ENCODE measurements at regions not wholly inside any gene's neighbourhood (a gene's known extent, or its start where the extent isn't known, plus 50 kb on each side); places are given as distances from the start of the nearest gene placed in this dataset.

DNA sequence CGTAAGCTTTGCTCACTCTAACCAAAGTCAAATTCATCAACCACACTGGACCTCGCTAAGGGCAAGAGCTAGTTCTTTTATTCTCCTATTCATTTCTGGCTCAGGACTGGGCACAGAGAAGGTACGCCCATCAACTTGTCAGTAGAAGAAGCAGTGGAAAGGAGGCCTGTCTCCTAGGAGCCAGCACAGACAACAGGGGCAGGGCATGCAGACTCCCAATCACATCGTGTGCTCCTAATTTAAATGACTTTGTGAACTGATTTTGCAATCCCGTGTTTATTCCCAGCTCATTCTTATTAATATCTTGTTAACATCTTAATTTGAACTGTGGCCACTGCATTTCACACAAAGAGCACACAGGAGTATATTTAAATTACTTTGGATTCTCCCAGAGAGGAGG is 161.1 kb upstream of the BCL6 start:
- H3K36me3 Mint-ChIP-seq (ENCODE audit: low read depth) = no peaks in the 10 kb centered on the region
- intact Hi-C loops (cut with DNase I, micrococcal nuclease) = no loop called here

DNA sequence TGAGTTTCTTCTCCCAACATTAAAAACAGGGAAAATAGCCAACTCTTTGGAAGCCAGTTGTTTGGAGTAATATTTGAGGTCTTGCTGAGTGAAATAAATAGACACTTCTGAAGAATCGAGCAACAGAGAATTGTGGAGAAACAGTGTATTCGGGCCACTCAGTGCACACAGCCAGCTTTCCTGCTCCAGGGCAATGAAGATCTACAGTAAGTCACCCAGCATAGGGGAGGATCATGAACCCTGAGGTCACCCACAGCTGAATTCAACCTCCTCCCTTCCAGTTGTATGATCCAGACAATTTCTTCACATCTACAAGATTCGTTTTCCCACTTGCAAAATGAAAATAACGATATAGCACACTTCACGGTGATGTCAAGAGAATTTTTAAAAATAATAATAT is 161.7 kb upstream of the BCL6 start:
- H3K27me3 Mint-ChIP-seq = no peaks in the 10 kb centered on the region
- no peak overlapping the region for H3K27ac Mint-ChIP-seq
- no peak overlapping the region for H3K4me3 Mint-ChIP-seq
- DNase-seq (no peak), ATAC-seq (no peak)
- ChIA-PET POLR2A (no interaction called here), CTCF (no interaction called here)
- no peaks in the 10 kb centered on the region for H3K9me3 Mint-ChIP-seq (ENCODE audit: low read depth)
- no peaks in the 10 kb centered on the region for H3K36me3 Mint-ChIP-seq (ENCODE audit: low read depth)
- intact Hi-C loops (cut with DNase I, micrococcal nuclease) = no loop called here
- no peaks in the 10 kb centered on the region for H3K4me1 Mint-ChIP-seq

More for the DNA sequence above, 161.1 kb upstream of the BCL6 start:
- ChIA-PET POLR2A (no interaction called here), CTCF (interaction anchor here (0.9 kb wide), 1 partner anchor 10 kb away, joined by 5 read pairs; no protein-coding TSS in a partner anchor)
- Mint-ChIP-seq H3K4me3 (no peak overlapping the region), H3K9me3 (ENCODE audit: low read depth) (no peaks in the 10 kb centered on the region), H3K27ac (no peak overlapping the region), H3K27me3 (no peaks in the 10 kb centered on the region), H3K4me1 (peaks cover 5% of the 10 kb centered on the region)
- ATAC-seq (no peak), DNase-seq (no peak)

DNA sequence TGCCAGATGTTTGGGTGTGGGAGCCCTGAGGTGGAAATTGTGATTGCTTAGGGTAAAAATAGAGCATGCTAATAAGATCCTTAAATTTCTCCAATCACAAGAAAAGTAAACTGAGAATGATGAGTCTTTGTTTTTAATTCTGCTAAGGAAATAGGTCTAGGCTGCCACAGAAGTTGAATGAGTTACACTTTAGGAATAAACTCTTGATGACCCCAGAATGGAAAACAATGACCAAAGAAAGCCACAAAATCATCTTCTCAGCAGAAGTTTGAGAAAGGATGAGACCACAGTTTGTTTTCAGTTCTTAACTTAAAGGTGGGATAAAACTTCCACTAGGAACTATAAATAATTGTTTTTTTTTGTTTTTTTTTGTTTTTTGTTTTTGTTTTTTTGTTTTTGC is 164.6 kb upstream of the BCL6 start:
- POLR2A ChIA-PET = no interaction called here
- no peak overlapping the region for H3K27ac Mint-ChIP-seq
- no peak overlapping the region for H3K4me3 Mint-ChIP-seq
- CTCF ChIA-PET = interaction anchor here (0.6 to 0.9 kb wide), 2 partner anchors 65 to 113 kb away, joined by 3 read pairs; no protein-coding TSS in a partner anchor
- no peaks in the 10 kb centered on the region for H3K9me3 Mint-ChIP-seq (ENCODE audit: low read depth)
- intact Hi-C loops (cut with DNase I, micrococcal nuclease) = no loop called here
- DNase-seq = no peak
- ATAC-seq = no peak
- H3K27me3 Mint-ChIP-seq = peaks cover 2% of the 10 kb centered on the region
- peaks cover 6% of the 10 kb centered on the region for H3K4me1 Mint-ChIP-seq
- H3K36me3 Mint-ChIP-seq (ENCODE audit: low read depth) = no peaks in the 10 kb centered on the region

DNA sequence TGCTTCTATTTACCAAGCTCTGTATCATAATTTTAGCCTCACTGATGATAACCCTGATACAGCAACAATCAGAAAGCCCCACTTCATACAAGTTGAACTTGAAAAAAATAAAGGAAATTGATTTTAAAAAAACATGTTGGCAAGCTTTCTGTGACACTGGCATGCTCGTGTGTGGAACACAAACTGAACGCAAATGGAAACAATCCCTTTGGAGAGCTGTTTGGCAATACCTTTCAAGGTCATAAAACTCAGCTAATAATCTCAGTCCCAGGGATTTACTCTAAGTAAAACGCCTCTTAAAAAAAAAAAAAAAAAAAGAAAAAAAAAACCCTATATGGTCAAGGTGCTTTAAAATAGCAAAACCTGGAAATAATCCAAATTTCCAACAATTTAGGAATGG is 166.7 kb upstream of the BCL6 start:
- ChIA-PET CTCF (interaction anchor here (1.5 kb wide), 1 partner anchor 47 kb away, joined by 3 read pairs; no protein-coding TSS in a partner anchor), POLR2A (no interaction called here)
- peaks cover 2% of the 10 kb centered on the region for H3K27me3 Mint-ChIP-seq
- no peaks in the 10 kb centered on the region for H3K9me3 Mint-ChIP-seq (ENCODE audit: low read depth)
- H3K4me1 Mint-ChIP-seq = peaks cover 15% of the 10 kb centered on the region
- no peak overlapping the region for H3K4me3 Mint-ChIP-seq
- ATAC-seq (no peak), DNase-seq (no peak)
- intact Hi-C loops (cut with DNase I, micrococcal nuclease) = no loop called here
- no peaks in the 10 kb centered on the region for H3K36me3 Mint-ChIP-seq (ENCODE audit: low read depth)
- no peak overlapping the region for H3K27ac Mint-ChIP-seq

DNA sequence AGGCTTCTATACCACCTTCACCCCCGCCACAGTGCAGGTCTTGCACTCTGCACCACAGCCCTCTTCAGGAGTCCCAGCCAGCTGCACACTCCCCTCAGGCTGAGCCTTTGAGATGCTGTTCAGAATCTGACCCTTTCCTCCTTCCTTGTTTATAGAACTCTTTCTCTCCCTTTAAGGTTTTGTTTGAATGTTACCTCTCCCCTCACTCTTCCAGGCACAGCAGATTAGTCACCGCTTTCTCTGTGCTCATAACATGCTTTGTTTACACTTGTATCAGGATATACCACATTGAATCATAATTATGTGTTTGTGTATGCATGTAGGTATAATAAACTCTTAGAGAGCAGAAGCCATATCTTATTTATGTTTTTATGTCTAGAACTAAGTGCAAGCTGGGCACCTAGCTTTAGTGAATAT is 168.4 kb upstream of the BCL6 start:
- Mint-ChIP-seq H3K27ac (no peak overlapping the region), H3K36me3 (ENCODE audit: low read depth) (no peaks in the 10 kb centered on the region), H3K9me3 (ENCODE audit: low read depth) (no peaks in the 10 kb centered on the region), H3K27me3 (peaks cover 2% of the 10 kb centered on the region), H3K4me3 (no peak overlapping the region), H3K4me1 (peaks cover 29% of the 10 kb centered on the region)
- ChIA-PET POLR2A (no interaction called here), CTCF (interaction anchor here (0.8 to 1.2 kb wide), 3 partner anchors 11 to 21 kb away, joined by 3 to 4 read pairs (median 4); no protein-coding TSS in a partner anchor)
- ATAC-seq (peak; percentile 58), DNase-seq (no peak)
- intact Hi-C loops (cut with DNase I, micrococcal nuclease) = no loop called here

DNA sequence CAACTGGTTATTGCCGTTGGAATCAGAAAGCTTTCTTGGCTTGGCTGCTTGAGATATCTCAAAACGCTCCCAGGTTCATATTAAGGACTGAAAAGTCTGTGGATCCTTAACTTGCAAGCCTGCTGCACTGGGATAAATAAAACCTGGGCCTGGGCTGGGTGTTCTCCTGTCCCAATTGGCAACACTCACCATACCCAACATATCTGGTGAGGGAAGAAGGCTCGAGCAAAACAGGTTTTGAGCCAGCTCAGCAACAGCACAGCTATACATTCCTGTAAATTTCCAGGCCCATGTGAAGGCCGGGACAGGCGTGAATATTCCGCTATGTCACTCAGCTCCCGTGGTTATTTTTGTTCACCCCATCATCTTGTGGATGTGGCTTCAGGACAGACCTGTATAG is 169.0 kb upstream of the BCL6 start:
- no peaks in the 10 kb centered on the region for H3K36me3 Mint-ChIP-seq (ENCODE audit: low read depth)
- no peak overlapping the region for H3K27ac Mint-ChIP-seq
- intact Hi-C loops (cut with DNase I, micrococcal nuclease) = no loop called here
- ChIA-PET CTCF (interaction anchor here (0.8 to 0.9 kb wide), 2 partner anchors 11 to 20 kb away, joined by 3 to 4 read pairs; no protein-coding TSS in a partner anchor), POLR2A (no interaction called here)
- peaks cover 2% of the 10 kb centered on the region for H3K27me3 Mint-ChIP-seq
- H3K4me3 Mint-ChIP-seq = no peak overlapping the region
- no peaks in the 10 kb centered on the region for H3K9me3 Mint-ChIP-seq (ENCODE audit: low read depth)
- peaks cover 35% of the 10 kb centered on the region for H3K4me1 Mint-ChIP-seq
- ATAC-seq = no peak
- DNase-seq = no peak

DNA sequence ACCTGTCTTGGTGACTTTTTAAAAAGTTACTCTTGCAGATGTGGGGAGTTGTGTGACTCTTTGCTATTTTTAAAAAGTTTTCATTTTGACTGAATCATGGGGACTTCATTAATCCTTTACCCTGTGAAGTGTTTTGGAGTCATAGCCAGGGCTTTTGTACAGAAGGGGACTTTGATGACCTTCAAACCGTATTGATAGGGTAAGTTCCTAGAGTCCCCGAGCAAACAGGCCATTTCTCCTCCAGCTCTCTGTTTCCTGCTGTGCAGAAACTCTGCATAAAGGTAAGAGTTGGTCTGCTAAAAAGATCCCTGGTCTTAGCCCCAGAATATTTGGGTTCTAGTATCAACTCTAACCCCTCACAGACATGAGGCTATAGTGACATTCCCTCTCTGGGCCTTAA is 170.8 kb upstream of the BCL6 start:
- Mint-ChIP-seq H3K36me3 (ENCODE audit: low read depth) (peaks cover 2% of the 10 kb centered on the region), H3K9me3 (ENCODE audit: low read depth) (no peaks in the 10 kb centered on the region), H3K4me1 (peaks cover 52% of the 10 kb centered on the region), H3K4me3 (no peak overlapping the region), H3K27ac (no peak overlapping the region), H3K27me3 (peaks cover 2% of the 10 kb centered on the region)
- ATAC-seq (no peak), DNase-seq (no peak)
- intact Hi-C loops (cut with DNase I, micrococcal nuclease) = loop anchor here in 1 of 2 experiments (5.0 kb wide), 1 partner anchor 1036 kb away; no protein-coding TSS in a partner anchor
- CTCF ChIA-PET = interaction anchor here (1.1 kb wide), 1 partner anchor 10 kb away, joined by 5 read pairs; no protein-coding TSS in a partner anchor
- POLR2A ChIA-PET = no interaction called here

DNA sequence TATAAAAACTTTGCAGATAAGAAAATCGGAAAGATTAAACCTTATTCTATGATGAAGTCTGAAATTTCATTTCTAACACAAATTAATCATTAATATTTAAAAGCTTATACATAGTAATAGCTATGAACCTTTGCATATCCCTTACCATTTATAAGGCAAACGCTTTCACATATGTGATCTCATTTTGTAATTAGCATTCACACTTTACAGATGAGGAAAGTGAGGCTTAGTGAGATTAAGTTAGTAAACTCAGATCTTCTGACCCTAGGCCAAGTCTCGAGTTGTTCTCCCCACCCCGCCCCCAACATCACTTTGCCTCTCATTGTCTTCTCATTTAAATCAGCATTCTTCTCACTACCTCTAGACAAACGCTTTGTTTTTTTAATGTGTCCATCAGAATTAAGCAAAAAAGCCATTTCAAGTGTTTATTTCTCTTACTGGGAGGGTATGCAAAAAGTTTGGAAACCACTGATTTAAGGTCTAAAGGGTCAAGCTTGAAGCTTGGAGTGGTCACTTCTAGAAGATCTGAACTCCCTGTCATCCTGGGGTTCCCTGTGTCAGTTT is 172.9 kb upstream of the BCL6 start:
- peak overlapping the region; percentile 59 for H3K4me3 Mint-ChIP-seq
- peak overlapping the region; percentile 86 for H3K27ac Mint-ChIP-seq
- peaks cover 2% of the 10 kb centered on the region for H3K36me3 Mint-ChIP-seq (ENCODE audit: low read depth)
- H3K27me3 Mint-ChIP-seq = peaks cover 2% of the 10 kb centered on the region
- H3K9me3 Mint-ChIP-seq (ENCODE audit: low read depth) = no peaks in the 10 kb centered on the region
- intact Hi-C loops (cut with DNase I, micrococcal nuclease) = loop anchor here (2.0 to 5.0 kb wide), 5 partner anchors 237 to 1034 kb away; partner anchors contain the start of gene LPP (in 1 of the 2)
- ChIA-PET CTCF (interaction anchor here (0.6 to 2.1 kb wide), 13 partner anchors 9 to 1123 kb away, joined by 3 to 13 read pairs (median 3); no protein-coding TSS in a partner anchor), POLR2A (interaction anchor here (0.6 to 0.7 kb wide), 2 partner anchors 111 to 118 kb away, joined by 3 to 6 read pairs; no protein-coding TSS in a partner anchor)
- peaks cover 67% of the 10 kb centered on the region for H3K4me1 Mint-ChIP-seq
- DNase-seq = no peak
- ATAC-seq = no peak

DNA sequence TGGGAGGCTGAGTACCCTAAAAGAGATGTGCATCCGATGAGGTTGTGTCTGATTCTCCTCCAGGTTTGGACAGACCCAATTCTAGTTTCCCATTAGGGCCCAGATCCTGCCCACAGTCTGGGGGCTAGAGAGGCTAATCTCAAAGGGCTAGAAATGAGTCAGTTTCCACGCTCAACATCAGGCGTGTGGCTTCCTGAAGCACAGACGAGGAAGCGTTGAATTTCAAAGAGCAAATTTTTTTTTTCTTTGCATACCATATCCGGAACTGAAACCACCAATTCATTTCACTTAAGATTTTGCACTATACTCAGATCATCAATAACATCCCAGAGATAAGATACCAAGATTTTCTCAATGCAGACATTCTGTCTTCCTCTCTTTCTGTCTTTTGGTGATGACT is 173.8 kb upstream of the BCL6 start:
- H3K9me3 Mint-ChIP-seq (ENCODE audit: low read depth) = peaks cover 2% of the 10 kb centered on the region
- ChIA-PET POLR2A (no interaction called here), CTCF (interaction anchor here (0.6 to 2.1 kb wide), 2 partner anchors 179 to 481 kb away, joined by 3 to 13 read pairs; no protein-coding TSS in a partner anchor)
- peaks cover 2% of the 10 kb centered on the region for H3K27me3 Mint-ChIP-seq
- peaks cover 5% of the 10 kb centered on the region for H3K36me3 Mint-ChIP-seq (ENCODE audit: low read depth)
- ATAC-seq (peak; percentile 50), DNase-seq (peak; percentile 69)
- intact Hi-C loops (cut with DNase I, micrococcal nuclease) = loop anchor here (1.0 to 5.0 kb wide), 17 partner anchors 49 to 1033 kb away; partner anchors contain the start of genes BCL6 (in 2 of the 2) and LPP (in 1 of the 2)
- peaks cover 70% of the 10 kb centered on the region for H3K4me1 Mint-ChIP-seq
- H3K27ac Mint-ChIP-seq = peak overlapping the region; percentile 86
- H3K4me3 Mint-ChIP-seq = peak overlapping the region; percentile 59

DNA sequence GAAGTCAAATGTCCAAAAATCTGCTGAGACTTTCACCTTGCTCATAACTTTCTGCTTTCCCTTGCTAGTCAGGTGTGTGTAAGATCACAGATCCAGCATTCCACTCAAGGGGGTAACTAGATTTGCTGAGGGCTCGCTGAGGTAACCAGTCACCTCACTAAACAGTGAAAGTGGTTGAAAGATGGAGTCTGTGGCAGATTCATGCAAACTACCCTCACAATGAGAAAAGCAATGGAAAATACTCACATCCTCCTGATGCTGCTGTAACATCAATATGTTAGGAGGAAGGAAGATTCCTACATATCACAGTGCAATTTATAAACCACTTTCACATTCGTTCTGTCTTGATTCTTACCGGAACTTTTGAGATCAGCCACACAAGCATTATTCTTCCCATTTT is 174.3 kb upstream of the BCL6 start:
- peak overlapping the region; percentile 86 for H3K27ac Mint-ChIP-seq
- ATAC-seq (peak; percentile 45), DNase-seq (peak; percentile 53)
- peaks cover 73% of the 10 kb centered on the region for H3K4me1 Mint-ChIP-seq
- intact Hi-C loops (cut with DNase I, micrococcal nuclease) = loop anchor here (1.0 to 5.0 kb wide), 17 partner anchors 49 to 1033 kb away; partner anchors contain the start of genes BCL6 (in 2 of the 2) and LPP (in 1 of the 2)
- peaks cover 7% of the 10 kb centered on the region for H3K9me3 Mint-ChIP-seq (ENCODE audit: low read depth)
- ChIA-PET POLR2A (no interaction called here), CTCF (no interaction called here)
- peaks cover 6% of the 10 kb centered on the region for H3K36me3 Mint-ChIP-seq (ENCODE audit: low read depth)
- H3K27me3 Mint-ChIP-seq = peaks cover 2% of the 10 kb centered on the region
- peak overlapping the region; percentile 59 for H3K4me3 Mint-ChIP-seq

DNA sequence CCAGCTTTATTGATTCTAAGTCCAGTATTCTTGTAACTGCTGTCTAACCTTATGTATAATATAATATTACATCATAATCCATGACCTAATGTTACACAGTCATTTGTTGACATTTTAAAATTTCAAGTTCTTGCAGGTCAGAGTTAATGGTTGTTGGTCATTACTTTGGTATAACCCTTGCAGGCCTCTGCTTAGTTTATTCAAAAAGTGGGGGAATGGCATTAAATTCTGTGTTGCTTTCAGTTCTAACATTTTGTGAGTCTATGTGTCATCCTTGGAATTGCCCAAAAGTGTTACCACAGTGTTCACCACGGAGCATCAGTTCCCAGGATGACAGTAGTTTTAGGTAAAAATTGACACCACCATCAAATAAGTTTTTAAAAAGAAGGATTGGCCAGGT is 174.8 kb upstream of the BCL6 start:
- CTCF ChIA-PET = interaction anchor here (0.6 kb wide), 1 partner anchor 159 kb away, joined by 3 read pairs; no protein-coding TSS in a partner anchor
- Mint-ChIP-seq H3K4me3 (peak overlapping the region; percentile 59), H3K27ac (peak overlapping the region; percentile 86), H3K4me1 (peaks cover 75% of the 10 kb centered on the region), H3K9me3 (ENCODE audit: low read depth) (peaks cover 10% of the 10 kb centered on the region), H3K36me3 (ENCODE audit: low read depth) (peaks cover 9% of the 10 kb centered on the region), H3K27me3 (no peaks in the 10 kb centered on the region)
- DNase-seq (peak; percentile 19), ATAC-seq (no peak)
- POLR2A ChIA-PET = no interaction called here
- intact Hi-C loops (cut with DNase I, micrococcal nuclease) = loop anchor here (5.0 to 10.0 kb wide), 6 partner anchors 232 to 1405 kb away; partner anchors contain the start of gene LPP (in 1 of the 2)

DNA sequence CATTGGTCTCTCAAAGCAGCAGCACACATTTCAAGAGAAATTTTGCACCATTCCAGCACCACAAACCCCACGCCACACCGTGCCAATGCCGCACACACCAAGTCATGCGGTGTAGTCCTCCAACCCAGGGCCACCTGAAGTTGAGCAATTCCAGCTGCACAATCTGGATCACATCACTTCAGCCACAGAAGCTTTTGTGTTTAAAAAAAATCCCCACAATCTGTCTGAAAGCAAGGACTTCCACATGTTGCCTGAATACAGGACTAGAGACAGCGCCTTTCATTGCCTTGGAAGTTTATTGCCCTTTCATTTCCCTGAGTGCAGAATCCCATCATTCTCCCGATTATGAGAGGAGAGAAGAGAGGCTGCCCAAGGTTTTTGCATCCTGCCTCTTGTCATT is 175.6 kb upstream of the BCL6 start:
- DNase-seq = no peak
- intact Hi-C loops (cut with DNase I, micrococcal nuclease) = loop anchor here (5.0 to 10.0 kb wide), 6 partner anchors 231 to 1404 kb away; partner anchors contain the start of gene LPP (in 1 of the 2)

More for the DNA sequence above, 175.6 kb upstream of the BCL6 start:
- Mint-ChIP-seq H3K27me3 (no peaks in the 10 kb centered on the region), H3K36me3 (ENCODE audit: low read depth) (peaks cover 9% of the 10 kb centered on the region), H3K27ac (peak overlapping the region; percentile 19), H3K9me3 (ENCODE audit: low read depth) (peaks cover 14% of the 10 kb centered on the region), H3K4me3 (no peak overlapping the region), H3K4me1 (peaks cover 82% of the 10 kb centered on the region)
- ChIA-PET POLR2A (no interaction called here), CTCF (interaction anchor here (0.6 to 1.8 kb wide), 2 partner anchors 166 to 173 kb away, joined by 5 to 6 read pairs; no protein-coding TSS in a partner anchor)
- no peak for ATAC-seq
